Mucosa of rectum (tissue), 2 donors: ENCODE measurements at regions not wholly inside any gene's neighbourhood (a gene's known extent, or its start where the extent isn't known, plus 50 kb on each side); places are given as distances from the start of the nearest gene placed in this dataset.

Experiments
- H3K27ac ChIP-seq, 2 donors: one replicate each; pipeline ENCODE4 v1.7.0; 2013; ENCODE audit warnings: inconsistent platforms in 2 of 2, low read depth in 2 of 2, low read length in 2 of 2
- H3K27me3 ChIP-seq, 2 donors: one replicate each; pipeline ENCODE4 v1.7.0; 2013; ENCODE audit warnings: low read length in 2 of 2; ENCODE audit not compliant: control insufficient read depth in 2 of 2, insufficient read depth in 2 of 2
- H3K36me3 ChIP-seq, 2 donors: one replicate each; pipeline ENCODE4 v1.7.0; 2013; ENCODE audit warnings: low read length in 2 of 2; ENCODE audit not compliant: control insufficient read depth in 2 of 2, insufficient read depth in 2 of 2
- H3K4me1 ChIP-seq, 2 donors: one replicate each; pipeline ENCODE4 v1.7.0; 2013; ENCODE audit warnings: low read length in 2 of 2, mild to moderate bottlenecking in 1 of 2; ENCODE audit not compliant: control insufficient read depth in 2 of 2, insufficient read depth in 2 of 2
- H3K4me3 ChIP-seq, 2 donors: one replicate each; pipeline ENCODE4 v1.7.0; 2013; ENCODE audit warnings: low read length in 2 of 2
- H3K9ac ChIP-seq, 2 donors: one replicate each; pipeline ENCODE4 v1.7.0; 2013; ENCODE audit warnings: low read length in 2 of 2, low read depth in 1 of 2, mild to moderate bottlenecking in 1 of 2
- H3K9me3 ChIP-seq, 2 donors: one replicate each; pipeline ENCODE4 v1.7.0; 2013; ENCODE audit warnings: low read length in 2 of 2; ENCODE audit not compliant: control insufficient read depth in 2 of 2
- donor health status: healthy.
- donor health status: Normal muscosa, but diverticular disease.

DNA sequence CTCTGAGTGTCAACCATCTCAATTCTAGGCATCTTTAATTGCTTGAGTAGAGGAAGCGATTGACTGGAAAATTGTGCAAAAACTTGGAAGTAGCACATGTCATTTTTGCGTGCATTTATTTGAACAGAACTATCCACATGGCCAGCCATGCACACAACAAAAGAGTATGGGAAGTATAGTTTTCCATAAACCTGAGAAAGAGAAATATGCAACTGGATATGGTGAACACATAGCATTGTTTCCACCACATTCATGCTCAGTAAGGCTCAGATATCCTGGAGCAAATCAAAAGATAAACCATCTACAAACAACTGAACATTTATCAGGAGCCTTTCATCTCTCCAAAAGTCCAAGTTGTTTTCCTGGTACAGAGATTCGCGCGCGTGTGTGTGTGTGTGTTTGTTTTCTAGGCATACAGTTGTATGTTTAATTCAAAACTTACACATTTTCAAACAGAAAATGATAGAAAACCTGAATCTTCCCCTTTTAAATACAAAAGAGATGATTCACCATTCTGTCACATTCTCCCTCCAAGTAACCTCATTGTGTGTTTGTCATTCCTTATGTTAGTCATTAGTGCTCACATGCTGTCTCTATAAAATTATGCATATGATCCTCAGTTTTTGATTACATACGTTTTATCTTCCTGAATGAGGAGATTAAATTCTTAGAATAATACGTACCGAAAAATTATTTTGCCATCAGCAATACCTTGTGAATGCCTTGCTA is 780.4 kb upstream of the NRXN1 start:
- Histone ChIP-seq H3K9me3 (no peaks in the 10 kb centered on the region), H3K9ac (no peak overlapping the region), H3K36me3 (no peaks in the 10 kb centered on the region), H3K27ac (no peak overlapping the region), H3K4me1 (no peaks in the 10 kb centered on the region), H3K4me3 (no peak overlapping the region), H3K27me3 (no peaks in the 10 kb centered on the region)

GRCh38 chr2:51810197-51810596 is 778.3 kb upstream of the NRXN1 start:
- Histone ChIP-seq H3K4me3 (no peak overlapping the region), H3K36me3 (no peaks in the 10 kb centered on the region), H3K9ac (no peak overlapping the region), H3K9me3 (no peaks in the 10 kb centered on the region), H3K27ac (no peak overlapping the region), H3K4me1 (no peaks in the 10 kb centered on the region), H3K27me3 (no peaks in the 10 kb centered on the region)

DNA sequence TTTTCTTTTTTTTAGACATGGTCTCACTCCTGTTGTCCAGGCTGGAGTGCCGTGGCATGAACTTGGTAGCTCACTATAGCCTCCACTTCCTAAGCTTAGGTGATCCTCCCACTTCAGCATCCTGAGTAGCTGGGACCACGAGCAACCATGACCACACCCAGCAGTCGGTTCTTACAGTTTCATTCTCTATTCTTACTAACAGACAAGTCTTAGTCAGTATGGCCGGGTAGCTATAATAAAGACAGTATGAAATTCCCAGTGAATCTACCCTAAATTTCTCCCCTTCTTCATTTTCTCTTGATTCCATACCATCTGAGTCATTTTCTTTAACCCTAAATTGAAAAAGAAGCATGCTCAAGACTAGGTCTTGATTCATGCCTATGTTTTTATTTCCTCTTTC is 775.3 kb upstream of the NRXN1 start:
- Histone ChIP-seq H3K4me3 (no peak overlapping the region), H3K27ac (no peak overlapping the region), H3K36me3 (no peaks in the 10 kb centered on the region), H3K9me3 (no peaks in the 10 kb centered on the region), H3K9ac (no peak overlapping the region), H3K27me3 (no peaks in the 10 kb centered on the region), H3K4me1 (no peaks in the 10 kb centered on the region)

- H3K27ac ChIP-seq, result no peak overlapping the region
- H3K36me3 ChIP-seq, result no peaks in the 10 kb centered on the region
- no peaks in the 10 kb centered on the region for H3K27me3 ChIP-seq
- no peak overlapping the region for H3K9ac ChIP-seq
- H3K4me1 ChIP-seq, result no peaks in the 10 kb centered on the region
- no peaks in the 10 kb centered on the region for H3K9me3 ChIP-seq
- no peak overlapping the region for H3K4me3 ChIP-seq
These were observed 763.4 kb upstream of the NRXN1 start for GRCh38 chr2:51795248-51795888.

- no peak overlapping the region for H3K9ac ChIP-seq
These were observed 759.6 kb upstream of the NRXN1 start for GRCh38 chr2:51791496-51791895.

DNA sequence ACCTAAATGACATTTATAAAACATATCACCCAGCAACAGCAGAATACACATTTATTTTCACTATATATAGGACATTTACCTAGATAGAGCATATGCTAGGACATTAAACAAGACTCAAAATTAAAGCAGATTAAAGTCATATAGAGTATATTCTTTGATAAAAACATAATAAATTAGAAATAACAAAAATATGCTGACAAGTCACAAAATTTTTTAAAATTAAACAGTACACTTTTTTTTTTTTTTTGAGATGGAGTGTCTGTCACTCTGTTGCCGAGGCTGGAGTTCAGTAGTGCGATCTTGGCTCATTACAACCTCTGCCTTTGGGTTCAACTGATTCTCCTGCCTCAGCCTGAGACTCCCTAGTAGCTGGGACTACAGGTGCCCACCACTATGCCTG is 758.9 kb upstream of the NRXN1 start:
- H3K9me3 ChIP-seq, result no peaks in the 10 kb centered on the region
- H3K27me3 ChIP-seq, result no peaks in the 10 kb centered on the region
- H3K27ac ChIP-seq, result no peak overlapping the region
- H3K4me3 ChIP-seq, result no peak overlapping the region
- no peaks in the 10 kb centered on the region for H3K4me1 ChIP-seq
- no peaks in the 10 kb centered on the region for H3K36me3 ChIP-seq
- no peak overlapping the region for H3K9ac ChIP-seq

More at GRCh38 chr2:51791496-51791895, 759.6 kb upstream of the NRXN1 start:
- H3K4me1 ChIP-seq, result no peaks in the 10 kb centered on the region
- H3K9me3 ChIP-seq, result no peaks in the 10 kb centered on the region
- H3K27ac ChIP-seq, result no peak overlapping the region
- no peaks in the 10 kb centered on the region for H3K36me3 ChIP-seq
- H3K4me3 ChIP-seq, result no peak overlapping the region
- no peaks in the 10 kb centered on the region for H3K27me3 ChIP-seq

GRCh38 chr2:51789918-51790317 is 758.0 kb upstream of the NRXN1 start:
- no peaks in the 10 kb centered on the region for H3K36me3 ChIP-seq
- H3K27ac ChIP-seq, result no peak overlapping the region
- no peaks in the 10 kb centered on the region for H3K4me1 ChIP-seq
- no peaks in the 10 kb centered on the region for H3K27me3 ChIP-seq
- H3K4me3 ChIP-seq, result no peak overlapping the region
- no peaks in the 10 kb centered on the region for H3K9me3 ChIP-seq
- H3K9ac ChIP-seq, result no peak overlapping the region

DNA sequence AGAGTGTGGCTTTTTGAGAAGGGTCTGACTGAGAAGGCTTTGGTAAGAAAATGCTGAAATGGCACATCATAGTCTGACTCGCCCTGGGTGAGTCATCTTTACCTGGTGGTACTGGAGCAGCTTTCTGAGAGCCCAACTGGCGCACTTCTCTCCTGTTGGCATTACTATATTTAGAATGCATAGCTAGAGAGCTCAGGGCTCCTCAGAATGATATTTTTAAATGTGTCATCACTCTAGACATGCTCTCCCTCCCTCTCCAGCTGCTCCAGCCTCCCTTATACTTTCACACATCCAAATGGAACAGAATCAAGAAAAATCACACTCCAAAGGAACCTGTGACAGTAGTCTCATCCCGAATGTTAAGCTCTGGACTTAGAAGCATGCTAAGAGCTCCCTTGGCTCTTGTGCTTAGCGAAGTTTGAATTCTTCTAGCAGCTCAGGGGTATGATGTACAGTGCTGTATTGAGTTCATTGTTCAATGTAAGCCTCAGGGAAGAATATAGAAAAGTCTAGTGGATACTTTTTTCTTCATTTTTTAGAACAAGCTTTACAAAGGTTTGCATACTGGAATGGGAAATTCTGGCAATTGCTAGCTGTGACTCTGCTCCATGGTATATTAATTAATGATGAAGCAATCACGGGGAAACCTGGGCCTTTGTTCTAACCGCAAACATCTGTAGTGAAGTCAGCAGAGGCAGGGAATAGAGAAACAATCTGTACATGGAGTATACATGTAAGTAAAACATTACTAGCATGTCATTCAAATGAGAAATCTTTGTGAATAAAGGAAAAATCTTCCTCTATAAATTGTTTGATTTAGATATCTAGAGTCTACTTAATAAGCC is 751.2 kb upstream of the NRXN1 start:
- Histone ChIP-seq H3K4me1 (no peaks in the 10 kb centered on the region), H3K4me3 (no peak overlapping the region), H3K9ac (no peak overlapping the region), H3K9me3 (no peaks in the 10 kb centered on the region), H3K27me3 (no peaks in the 10 kb centered on the region), H3K27ac (no peak overlapping the region), H3K36me3 (no peaks in the 10 kb centered on the region)

DNA sequence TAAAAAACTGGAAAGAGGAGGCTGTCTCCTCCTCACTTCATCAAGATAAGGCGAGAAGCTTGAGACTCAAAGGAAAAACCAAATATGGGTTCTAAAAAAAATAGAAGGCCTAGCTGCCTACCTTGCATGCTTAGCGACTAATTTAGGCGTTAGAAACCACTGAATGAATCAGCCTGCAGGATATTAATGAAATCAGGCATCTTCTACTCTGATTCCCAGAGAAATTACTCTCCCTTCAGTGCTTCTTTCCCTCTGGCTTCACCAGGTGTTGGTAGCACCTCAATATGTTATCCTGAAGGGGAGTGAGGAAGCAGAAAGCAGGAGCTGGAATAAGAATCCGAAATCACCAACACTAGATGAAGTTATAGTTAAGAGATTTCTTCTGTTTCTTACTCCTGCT is 749.8 kb upstream of the NRXN1 start:
- no peaks in the 10 kb centered on the region for H3K36me3 ChIP-seq
- no peak overlapping the region for H3K27ac ChIP-seq
- no peak overlapping the region for H3K4me3 ChIP-seq
- H3K27me3 ChIP-seq, result no peaks in the 10 kb centered on the region
- H3K9ac ChIP-seq, result no peak overlapping the region
- no peaks in the 10 kb centered on the region for H3K9me3 ChIP-seq
- H3K4me1 ChIP-seq, result no peaks in the 10 kb centered on the region

DNA sequence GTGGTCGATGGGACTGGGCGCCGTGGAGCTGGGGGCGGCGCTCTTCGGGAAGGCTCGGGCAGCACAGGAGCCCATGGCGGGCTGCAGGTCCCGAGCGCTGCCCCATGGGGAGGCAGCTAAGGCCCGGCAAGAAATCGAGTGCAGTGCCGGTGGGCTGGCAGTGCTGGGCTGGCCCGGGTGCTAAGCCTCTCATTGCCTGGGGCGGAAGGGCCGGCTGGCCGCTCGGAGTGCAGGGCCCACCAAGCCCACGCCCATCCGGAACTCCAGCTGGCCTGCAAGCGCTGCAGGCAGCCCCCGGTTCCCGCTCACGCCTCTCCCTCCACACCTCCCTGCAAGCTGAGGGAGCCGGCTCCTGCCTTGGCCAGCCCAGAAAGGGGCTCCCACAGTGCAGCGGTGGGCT is 748.4 kb upstream of the NRXN1 start:
- Histone ChIP-seq H3K36me3 (no peaks in the 10 kb centered on the region), H3K27me3 (no peaks in the 10 kb centered on the region), H3K27ac (no peak overlapping the region), H3K9me3 (no peaks in the 10 kb centered on the region), H3K9ac (no peak overlapping the region), H3K4me3 (no peak overlapping the region), H3K4me1 (no peaks in the 10 kb centered on the region)
